GM10266 (cell line): ENCODE measurements at regions not wholly inside any gene's neighbourhood (a gene's known extent, or its start where the extent isn't known, plus 50 kb on each side); places are given as distances from the start of the nearest gene placed in this dataset.

ENCODE experiments used
- DNase-seq: peaks from one replicate; pipeline ENCODE4 v3.0.0; 2012; ENCODE audit errors: extremely low spot score
- TF ChIP-seq, protein P1 (sequence below): IDR thresholded peaks from 2 replicates; pipeline ENCODE4 v1.5.1; 2012; ENCODE audit warnings: mild to moderate bottlenecking, low read depth; ENCODE audit not compliant: control insufficient read depth, insufficient read depth; ENCODE audit errors: missing control alignments

DNA sequence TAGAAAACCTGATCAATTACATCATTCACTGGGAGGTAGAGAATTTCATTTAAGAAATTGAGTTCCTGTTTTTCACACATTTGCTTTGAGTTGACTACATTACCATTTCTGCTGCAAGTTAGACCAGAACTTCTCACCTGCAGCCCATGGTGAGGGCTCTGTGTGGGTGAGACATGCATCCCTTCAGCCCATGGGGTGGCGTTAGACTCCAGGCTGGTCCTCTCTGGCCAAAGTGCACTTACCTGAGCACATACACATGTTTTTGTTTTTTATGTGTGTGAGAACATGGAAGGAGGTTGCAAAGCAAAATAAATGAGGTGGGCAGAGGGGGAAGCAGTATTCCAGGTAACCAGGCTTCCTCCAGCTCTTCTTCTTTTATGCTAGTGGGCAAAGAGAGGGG, 470.2 kb downstream of the PMP22 start:
- TF ChIP-seq, protein P1, sequence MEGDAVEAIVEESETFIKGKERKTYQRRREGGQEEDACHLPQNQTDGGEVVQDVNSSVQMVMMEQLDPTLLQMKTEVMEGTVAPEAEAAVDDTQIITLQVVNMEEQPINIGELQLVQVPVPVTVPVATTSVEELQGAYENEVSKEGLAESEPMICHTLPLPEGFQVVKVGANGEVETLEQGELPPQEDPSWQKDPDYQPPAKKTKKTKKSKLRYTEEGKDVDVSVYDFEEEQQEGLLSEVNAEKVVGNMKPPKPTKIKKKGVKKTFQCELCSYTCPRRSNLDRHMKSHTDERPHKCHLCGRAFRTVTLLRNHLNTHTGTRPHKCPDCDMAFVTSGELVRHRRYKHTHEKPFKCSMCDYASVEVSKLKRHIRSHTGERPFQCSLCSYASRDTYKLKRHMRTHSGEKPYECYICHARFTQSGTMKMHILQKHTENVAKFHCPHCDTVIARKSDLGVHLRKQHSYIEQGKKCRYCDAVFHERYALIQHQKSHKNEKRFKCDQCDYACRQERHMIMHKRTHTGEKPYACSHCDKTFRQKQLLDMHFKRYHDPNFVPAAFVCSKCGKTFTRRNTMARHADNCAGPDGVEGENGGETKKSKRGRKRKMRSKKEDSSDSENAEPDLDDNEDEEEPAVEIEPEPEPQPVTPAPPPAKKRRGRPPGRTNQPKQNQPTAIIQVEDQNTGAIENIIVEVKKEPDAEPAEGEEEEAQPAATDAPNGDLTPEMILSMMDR: no peak
- DNase-seq: no peak

DNA sequence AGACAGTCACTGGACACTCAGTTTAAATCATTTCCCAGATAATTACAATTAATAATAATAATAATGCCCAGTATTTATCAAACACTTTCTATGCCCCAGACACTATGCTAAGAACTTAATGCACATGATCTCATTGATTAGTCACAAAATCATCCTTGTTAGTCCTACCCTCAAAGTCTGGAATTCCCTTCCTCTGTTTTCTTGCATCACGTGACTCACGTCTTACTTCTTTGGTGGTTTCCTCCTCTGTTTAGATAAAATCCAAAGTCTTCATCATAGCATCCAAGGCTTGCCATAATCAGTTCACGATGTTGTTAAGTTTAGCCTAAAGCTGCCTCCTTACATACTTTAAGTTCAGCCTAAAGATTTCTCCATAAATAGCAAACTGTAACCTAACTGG, 471.9 kb downstream of the PMP22 start:
- TF ChIP-seq, protein P1: no peak
- no peak for DNase-seq

DNA sequence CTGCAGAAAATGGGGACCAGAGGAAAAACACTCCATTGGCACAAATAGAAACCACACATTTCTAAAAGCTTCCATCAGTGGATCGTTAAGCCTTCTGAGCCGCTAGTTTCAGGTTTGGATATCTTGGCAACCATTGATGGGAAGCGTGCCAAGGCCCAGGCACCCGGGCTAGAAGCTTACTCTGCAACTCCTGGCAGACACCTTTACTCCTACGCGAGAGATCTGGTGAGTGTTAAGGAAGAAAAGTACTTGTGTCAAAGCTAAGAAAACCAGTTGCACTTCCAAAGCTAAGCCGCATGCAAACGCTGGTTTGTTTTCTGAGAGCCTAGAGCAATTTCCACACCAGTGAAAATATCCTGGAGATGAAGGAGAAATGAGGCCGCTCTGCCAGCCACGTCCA, 472.4 kb downstream of the PMP22 start:
- TF ChIP-seq, protein P1: no peak
- DNase-seq: no peak

DNA sequence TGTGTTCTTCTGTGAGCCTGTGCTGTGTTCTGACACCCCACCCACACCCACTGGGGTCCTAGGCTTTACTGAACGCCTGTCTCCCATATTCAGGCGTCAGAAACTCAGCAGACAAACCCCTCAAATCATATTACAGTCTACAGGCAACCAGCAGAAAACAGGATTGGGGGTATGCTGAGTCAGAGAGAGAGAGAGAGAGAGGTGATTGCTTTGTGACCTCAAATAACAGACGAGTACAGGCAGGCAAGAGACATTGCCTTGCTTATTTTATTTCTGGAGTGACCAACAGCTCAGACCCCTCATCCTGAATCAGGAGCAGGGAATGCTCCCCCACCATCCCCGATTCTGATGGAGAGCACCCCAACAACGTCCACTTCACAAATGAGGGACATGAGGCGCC, 473.9 kb downstream of the PMP22 start:
- no peak for DNase-seq
- TF ChIP-seq, protein P1: no peak

DNA sequence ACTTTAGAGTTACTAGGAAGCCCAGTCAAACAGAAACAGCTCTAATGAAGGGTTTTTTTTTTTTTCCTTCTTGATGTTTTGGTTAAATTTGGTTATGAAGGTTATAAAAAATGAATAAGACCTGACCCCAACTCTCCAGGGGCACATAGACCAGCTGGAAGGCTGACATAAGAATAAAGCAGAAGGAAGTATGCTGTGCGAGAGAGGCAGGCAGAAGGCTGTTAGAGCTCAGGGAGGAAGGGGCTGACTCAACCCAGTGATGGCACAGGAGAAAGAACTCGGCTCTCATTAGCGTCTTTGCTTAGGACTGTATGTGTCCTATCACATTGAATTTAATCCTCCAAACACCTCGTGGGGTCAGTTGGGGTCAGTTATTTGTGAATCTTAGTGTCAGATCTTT, 474.6 kb downstream of the PMP22 start:
- no peak for DNase-seq
- TF ChIP-seq, protein P1: no peak

DNA sequence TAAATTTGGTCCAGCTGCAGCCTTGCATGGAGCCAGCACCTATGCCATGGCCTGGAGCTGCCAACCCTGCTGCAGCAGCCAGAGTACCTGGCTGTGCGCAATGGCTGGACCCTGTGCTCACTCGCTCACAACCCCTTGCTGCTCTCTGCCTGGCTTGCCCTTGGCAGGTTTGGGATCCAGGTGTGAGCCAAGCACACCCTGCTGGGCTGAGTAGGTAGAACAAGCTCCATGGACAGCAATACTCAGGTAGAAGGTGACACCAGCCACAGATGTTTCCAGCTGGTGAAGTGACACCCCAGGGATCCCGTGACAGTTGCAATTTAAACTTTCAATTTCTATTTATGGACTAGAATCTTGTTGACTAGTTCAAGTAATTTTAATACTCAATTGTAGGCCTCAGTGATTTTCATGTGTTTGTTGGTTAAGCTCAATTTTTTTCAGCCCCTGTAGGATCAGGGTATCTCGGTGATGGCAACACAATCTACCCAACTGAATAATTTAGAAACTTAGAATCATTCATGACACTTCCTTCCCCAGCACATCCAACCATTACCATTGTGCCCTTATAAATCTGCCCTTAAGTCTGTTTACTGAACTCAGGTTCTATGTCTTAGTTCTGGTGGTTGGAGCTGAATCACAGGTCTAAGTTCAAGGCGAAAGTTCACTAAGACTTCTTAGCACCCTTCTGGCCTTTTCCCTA, 480.0 kb downstream of the PMP22 start:
- TF ChIP-seq, protein P1: no peak

DNA sequence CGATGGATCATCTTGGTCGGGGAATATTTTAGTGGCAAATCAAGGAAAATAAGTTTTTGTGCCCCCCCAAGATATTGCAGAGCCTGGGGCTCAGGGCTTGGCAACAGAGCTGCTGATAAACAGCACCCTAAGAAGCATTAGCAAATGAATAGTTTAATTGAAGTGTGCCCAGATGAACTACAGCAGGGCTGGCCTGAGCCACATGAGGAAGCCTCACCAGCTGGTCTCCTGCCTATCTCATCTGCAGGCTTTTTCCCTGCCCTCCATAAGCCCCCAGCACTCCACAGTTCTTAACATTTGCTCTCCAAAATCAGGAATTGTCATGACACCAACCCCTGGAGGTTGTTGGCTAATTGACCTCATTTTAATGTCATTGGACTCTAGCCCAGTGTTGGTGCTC, 480.2 kb downstream of the HS3ST3B1 start:
- no peak for DNase-seq
- TF ChIP-seq, protein P1: no peak

More for the DNA sequence above, 480.0 kb downstream of the PMP22 start:
- DNase-seq: no peak
